NCI-H82 (cell line): ENCODE measurements at regions not wholly inside any gene's neighbourhood (a gene's known extent, or its start where the extent isn't known, plus 50 kb on each side); places are given as distances from the start of the nearest gene placed in this dataset.

Source experiments
- DNase-seq: peaks from one replicate; lab custom pipeline; 2025; lab: John Stamatoyannopoulos, UW

DNA sequence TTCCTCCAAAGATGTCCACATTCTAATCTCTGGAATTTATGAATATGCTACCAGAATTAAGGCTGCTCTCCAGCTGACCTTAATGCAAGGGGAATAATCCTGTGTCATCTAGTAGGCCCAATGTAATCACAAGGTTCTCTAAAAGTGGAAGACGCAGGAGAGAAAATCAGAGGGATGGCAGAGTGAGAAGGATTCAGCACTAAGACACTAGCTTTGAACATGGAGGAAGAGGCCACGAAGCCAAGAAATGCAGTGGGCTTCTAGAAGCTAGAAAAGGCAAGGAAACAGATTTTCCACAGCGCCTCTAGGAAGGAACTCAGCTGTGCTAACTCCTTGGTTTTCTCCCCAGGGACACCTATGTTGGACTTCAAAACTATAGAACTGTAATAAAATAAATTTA lies 240.7 kb upstream of the TRAM1L1 start:
- DNase-seq, result no peak

GRCh38 chr4:117327491-117327890 lies 242.1 kb upstream of the TRAM1L1 start:
- DNase-seq, result no peak

DNA sequence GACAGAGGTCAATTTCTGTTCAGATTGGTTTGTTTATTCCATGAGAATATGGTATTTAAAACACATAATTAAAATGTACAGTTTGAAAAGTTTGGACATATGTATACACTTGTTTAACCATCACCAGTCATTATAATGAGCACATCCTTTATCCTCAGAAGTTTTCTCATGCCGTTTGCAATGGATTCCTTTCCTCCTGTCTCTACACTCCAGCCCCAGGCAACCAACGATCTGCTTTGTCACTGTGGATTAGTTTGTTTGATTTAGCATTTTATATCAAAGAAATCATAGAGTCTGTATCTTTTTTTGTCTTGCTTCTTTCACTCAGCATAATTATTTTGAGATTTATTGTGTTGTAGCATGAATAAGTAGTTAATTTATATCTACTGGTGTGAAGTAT lies 243.0 kb upstream of the TRAM1L1 start:
- DNase-seq, result no peak

GRCh38 chr4:117331817-117332216 lies 246.4 kb upstream of the TRAM1L1 start:
- DNase-seq, result peak; percentile 9

GRCh38 chr4:117334451-117335188 lies 249.2 kb upstream of the TRAM1L1 start:
- DNase-seq, result no peak

- no peak for DNase-seq
These were observed 272.1 kb upstream of the TRAM1L1 start for GRCh38 chr4:117357437-117357836.

DNA sequence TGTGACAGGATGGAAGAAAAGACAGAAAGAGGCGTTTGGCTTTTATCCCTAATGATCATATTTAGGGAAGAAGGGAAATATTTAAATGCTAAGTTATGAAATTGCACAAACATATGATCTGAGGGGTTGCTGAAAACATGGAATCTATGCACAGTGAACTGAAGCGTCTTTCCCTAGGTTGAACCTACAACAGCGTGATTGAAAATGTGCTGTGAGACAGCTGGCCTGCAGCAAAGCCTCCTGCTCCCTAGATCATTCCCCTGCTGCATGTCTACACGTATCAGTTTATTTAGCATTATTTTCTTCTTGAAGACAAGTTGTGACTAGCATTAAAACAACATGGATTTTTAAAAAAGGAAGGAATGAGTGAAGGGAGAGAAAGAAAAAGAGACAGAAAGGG lies 272.5 kb upstream of the TRAM1L1 start:
- no peak for DNase-seq

DNA sequence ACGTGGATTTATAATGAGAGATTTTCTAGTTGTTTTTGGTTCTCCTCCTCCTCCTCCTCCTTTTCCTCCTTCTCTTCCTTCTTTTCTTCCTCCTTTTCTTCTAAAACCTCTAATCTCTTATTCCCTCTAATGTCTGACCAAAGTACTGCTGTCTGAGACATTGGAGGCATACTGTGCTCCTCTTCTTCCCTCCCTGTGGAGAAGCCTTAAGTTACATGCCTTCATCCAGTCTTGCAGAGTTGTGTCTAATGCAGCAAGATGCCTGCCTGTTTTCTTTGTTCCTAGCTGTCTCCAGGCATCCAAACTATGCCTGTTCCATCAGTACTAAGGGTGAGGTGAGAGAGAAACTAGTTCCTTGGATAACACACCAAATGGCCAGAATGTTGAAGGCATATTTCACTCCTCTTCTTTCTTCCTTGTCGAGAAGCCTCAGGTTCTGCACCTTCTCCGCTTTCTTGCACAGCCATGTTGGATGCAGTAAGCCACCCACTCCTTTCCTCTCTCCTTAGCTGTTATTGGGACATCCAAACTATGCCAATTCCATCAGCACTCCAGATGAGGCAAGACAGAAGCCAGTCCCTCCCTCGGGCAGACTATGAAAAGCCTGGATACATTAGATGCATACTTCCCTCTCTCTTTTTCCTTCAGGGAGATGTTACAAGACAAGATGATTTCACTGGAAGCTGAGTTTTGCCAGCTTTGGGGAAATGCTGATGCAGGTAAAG lies 285.7 kb upstream of the TRAM1L1 start:
- DNase-seq, result no peak

- no peak for DNase-seq
These were observed 289.7 kb upstream of the TRAM1L1 start for GRCh38 chr4:117375101-117375500.

GRCh38 chr4:117376692-117377091 lies 291.3 kb upstream of the TRAM1L1 start:
- no peak for DNase-seq

DNA sequence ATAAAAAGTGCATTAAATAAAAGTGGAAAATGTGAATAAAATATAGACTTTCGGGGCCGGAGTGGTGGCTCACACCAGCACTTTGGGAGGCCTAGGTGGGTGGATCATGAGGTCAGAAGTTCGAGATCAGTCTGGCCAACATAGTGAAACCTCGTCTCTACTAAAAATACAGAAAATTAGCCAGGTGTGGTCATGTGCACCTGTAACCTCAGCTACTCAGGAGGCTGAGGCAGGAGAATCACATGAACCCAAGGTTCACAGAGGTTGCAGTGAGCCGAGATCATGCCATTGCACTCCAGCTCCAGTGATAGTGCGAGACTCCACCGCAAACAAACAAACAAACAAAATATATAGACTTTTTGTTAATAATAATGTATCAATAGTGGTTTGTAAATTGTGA lies 293.6 kb upstream of the TRAM1L1 start:
- DNase-seq, result no peak

DNA sequence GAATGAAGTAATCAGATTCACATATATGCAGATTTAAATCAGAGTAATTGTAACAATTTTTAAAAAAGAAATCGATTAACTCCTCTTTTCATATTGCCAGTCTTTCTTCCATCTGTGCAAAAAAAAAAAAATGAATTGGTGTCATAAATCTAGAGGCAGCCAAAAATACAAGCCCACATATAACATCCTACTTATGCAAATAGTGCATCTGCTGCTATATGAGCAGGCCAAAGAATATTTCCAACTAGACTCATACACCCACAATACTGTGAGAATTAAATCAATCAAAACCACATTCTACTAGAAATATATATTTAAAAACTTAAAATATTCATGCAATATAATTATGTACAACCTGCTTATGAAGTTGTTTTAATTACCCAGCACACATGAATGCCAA lies 298.1 kb upstream of the TRAM1L1 start:
- DNase-seq, result no peak

GRCh38 chr4:117385526-117385925 lies 300.1 kb upstream of the TRAM1L1 start:
- DNase-seq, result no peak

DNA sequence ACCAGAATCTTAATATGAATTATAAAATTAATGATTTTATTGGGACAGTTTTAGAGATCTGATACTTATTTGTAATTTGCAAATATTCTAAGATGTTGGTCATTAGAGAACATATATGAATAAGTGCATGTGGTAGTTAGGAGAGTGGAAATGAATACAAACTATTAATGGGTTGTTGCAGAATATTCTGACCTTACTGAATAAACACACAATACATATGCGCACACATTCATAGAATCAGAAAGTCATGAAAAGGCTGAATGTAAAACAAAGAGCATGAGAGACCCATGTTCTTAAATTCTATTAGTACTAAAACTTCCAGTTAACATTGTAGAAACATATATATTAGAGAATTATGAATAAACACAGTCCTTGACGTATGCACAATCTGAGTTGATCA lies 301.7 kb upstream of the TRAM1L1 start:
- DNase-seq, result no peak

GRCh38 chr4:117400039-117400835 lies 314.9 kb upstream of the TRAM1L1 start:
- DNase-seq, result no peak

- no peak for DNase-seq
These were observed 327.3 kb upstream of the TRAM1L1 start for GRCh38 chr4:117412661-117413060.

DNA sequence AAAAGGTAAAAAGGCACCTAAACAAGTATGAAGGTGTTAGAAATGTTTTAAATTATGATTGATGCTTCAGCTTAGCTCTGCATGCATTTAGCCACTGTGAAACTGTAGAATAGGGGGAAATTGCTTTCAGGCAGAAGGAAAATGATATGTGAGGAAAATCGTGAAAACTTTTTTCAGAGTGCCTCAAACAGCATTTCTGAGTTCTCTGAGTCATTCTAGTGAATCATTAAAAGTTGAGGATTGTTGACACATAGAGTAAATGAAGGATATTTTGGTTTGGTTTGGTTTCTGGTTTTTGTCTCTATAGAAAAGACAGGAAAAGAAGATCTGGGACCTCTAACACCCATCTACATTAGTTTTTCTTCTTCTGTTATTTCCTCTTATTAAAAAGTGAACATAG lies 332.5 kb upstream of the TRAM1L1 start:
- DNase-seq, result no peak

DNA sequence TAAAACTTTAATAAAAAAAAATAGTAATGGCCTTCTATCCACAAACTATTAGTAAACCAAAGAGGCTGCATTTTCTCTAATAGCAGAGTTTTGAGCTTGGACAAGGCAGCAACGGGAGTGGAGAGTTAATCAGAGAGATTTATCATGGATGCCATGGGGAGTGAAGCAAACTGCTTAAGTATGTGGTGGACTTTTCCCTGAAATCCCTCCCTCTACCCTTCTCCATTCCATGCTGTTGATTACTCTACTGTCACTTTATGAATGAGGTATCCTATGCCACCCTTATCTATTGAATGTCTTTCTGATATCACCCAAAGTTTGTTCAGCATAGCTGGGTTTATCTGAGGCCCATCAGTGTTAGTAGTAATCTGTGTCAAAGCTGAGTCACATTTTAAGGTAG lies 335.6 kb upstream of the TRAM1L1 start:
- no peak for DNase-seq

- no peak for DNase-seq
These were observed 336.3 kb upstream of the TRAM1L1 start for GRCh38 chr4:117421706-117422105.

GRCh38 chr4:117422297-117422696 lies 336.9 kb upstream of the TRAM1L1 start:
- DNase-seq, result no peak

DNA sequence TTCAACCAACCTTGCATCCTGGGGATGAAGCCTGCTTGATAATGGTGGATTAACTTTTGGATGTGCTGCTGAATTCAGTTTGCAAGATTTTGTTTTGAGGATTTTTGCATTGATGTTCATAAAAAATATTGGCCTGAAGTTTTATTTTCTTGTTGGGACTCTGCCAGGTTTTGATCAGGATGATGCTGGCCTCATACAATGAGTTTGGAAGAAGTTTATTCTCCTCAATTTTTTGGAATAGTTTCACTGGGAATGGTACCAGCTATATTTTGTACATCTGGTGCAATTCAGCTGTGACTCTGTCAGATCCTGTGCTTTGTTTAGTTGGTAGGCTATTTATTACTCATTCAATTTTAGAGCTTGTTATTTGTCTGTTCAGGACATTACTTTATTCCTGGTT lies 340.3 kb upstream of the TRAM1L1 start:
- DNase-seq, result no peak

- no peak for DNase-seq
These were observed 343.2 kb upstream of the TRAM1L1 start for GRCh38 chr4:117428536-117428935.

GRCh38 chr4:117429061-117429460 lies 343.7 kb upstream of the TRAM1L1 start:
- no peak for DNase-seq
